Activated CD8-positive, alpha-beta T cell treated with anti-CD3 and anti-CD28 coated beads for 36 hours (primary cell): ENCODE measurements at regions not wholly inside any gene's neighbourhood (a gene's known extent, or its start where the extent isn't known, plus 50 kb on each side); places are given as distances from the start of the nearest gene placed in this dataset.
"Not testable (repeated sequence)": the region's sequence is repeated elsewhere in the genome, so short reads cannot be mapped to it uniquely, and the experiment has no call there.

Experiments used
- ATAC-seq: fragments of 200-7000 bp; cut with Tn5 transposase; one replicate; pipeline ENCODE4 v1.10.0; 2021; ENCODE audit warnings: mild to moderate bottlenecking, moderate library complexity
- CTCF ChIA-PET: fragments of 350-600 bp; sonication (Branson Sonifier 250); formaldehyde crosslinking; loops from one replicate; lab custom pipeline; 2021; ENCODE audit warnings: antibody characterized with exemption; lab: Charles Lee
- POLR2A ChIA-PET: fragments of 350-600 bp; sonication (Branson Sonifier 250); formaldehyde crosslinking; loops from one replicate; lab custom pipeline; 2021; ENCODE audit warnings: antibody characterized with exemption; lab: Charles Lee
- DNase-seq: peaks from one replicate; pipeline ENCODE4 v3.0.0-alpha.2; 2020
- H3K27ac Mint-ChIP-seq: one replicate; pipeline ENCODE4 v1.8.0; 2021; ENCODE audit warnings: mild to moderate bottlenecking, mixed read lengths
- H3K27me3 Mint-ChIP-seq: one replicate; pipeline ENCODE4 v1.8.0; 2021; ENCODE audit warnings: mixed read lengths
- H3K36me3 Mint-ChIP-seq: one replicate; pipeline ENCODE4 v1.8.0; 2021; ENCODE audit warnings: low read depth, mixed read lengths
- H3K4me1 Mint-ChIP-seq: one replicate; pipeline ENCODE4 v1.8.0; 2021; ENCODE audit warnings: low read depth, mixed read lengths
- H3K4me3 Mint-ChIP-seq: one replicate; pipeline ENCODE4 v1.8.0; 2021; ENCODE audit warnings: mild to moderate bottlenecking, moderate library complexity, mixed read lengths
- H3K9me3 Mint-ChIP-seq: one replicate; pipeline ENCODE4 v1.8.0; 2021; ENCODE audit warnings: mixed read lengths
- CTCF ChIP-seq: fragments of 200-600 bp; IDR thresholded peaks from one replicate; pipeline ENCODE4 v1.8.0; 2022; ENCODE audit warnings: antibody characterized with exemption, mild to moderate bottlenecking
- intact Hi-C: fragments of 100-400 bp; cut with micrococcal nuclease; formaldehyde crosslinking; loops from one replicate; pipeline ENCODE4 v1.10.0; 2022

- ATAC-seq (no peak), DNase-seq (no peak)
- TF ChIP-seq CTCF = no peak
- CTCF ChIA-PET = interaction anchor here (0.6 kb wide), 1 partner anchor 623 kb away, joined by 3 read pairs; no protein-coding TSS in a partner anchor
- H3K4me3 Mint-ChIP-seq = no peak overlapping the region
- no peak overlapping the region for H3K27ac Mint-ChIP-seq
- no peaks in the 10 kb centered on the region for H3K36me3 Mint-ChIP-seq
- no peaks in the 10 kb centered on the region for H3K9me3 Mint-ChIP-seq
- no peaks in the 10 kb centered on the region for H3K27me3 Mint-ChIP-seq
- no peaks in the 10 kb centered on the region for H3K4me1 Mint-ChIP-seq
- intact Hi-C loops = no loop called here
- POLR2A ChIA-PET = no interaction called here
These were observed 398.1 kb upstream of the TNRC6C start for GRCh38 chr17:77560381-77560780.

- intact Hi-C loops = no loop called here
- Mint-ChIP-seq H3K4me1 (no peaks in the 10 kb centered on the region), H3K27ac (no peak overlapping the region), H3K36me3 (no peaks in the 10 kb centered on the region), H3K9me3 (no peaks in the 10 kb centered on the region), H3K4me3 (no peak overlapping the region), H3K27me3 (no peaks in the 10 kb centered on the region)
- ChIA-PET CTCF (interaction anchor here (0.6 kb wide), 1 partner anchor 624 kb away, joined by 3 read pairs; no protein-coding TSS in a partner anchor), POLR2A (no interaction called here)
- TF ChIP-seq CTCF = no peak
- DNase-seq (no peak), ATAC-seq (no peak)
These were observed 397.7 kb upstream of the TNRC6C start for GRCh38 chr17:77560841-77561240.

GRCh38 chr17:77562361-77562760 lies 396.1 kb upstream of the TNRC6C start:
- H3K9me3 Mint-ChIP-seq, H3K36me3 Mint-ChIP-seq, H3K27me3 Mint-ChIP-seq, H3K4me3 Mint-ChIP-seq, intact Hi-C loops, ATAC-seq, H3K4me1 Mint-ChIP-seq, CTCF ChIA-PET, H3K27ac Mint-ChIP-seq, POLR2A ChIA-PET, DNase-seq: not testable (repeated sequence)

GRCh38 chr17:77563439-77564102 lies 394.9 kb upstream of the TNRC6C start:
- CTCF ChIA-PET = no interaction called here

GRCh38 chr17:77564278-77564920 lies 394.1 kb upstream of the TNRC6C start:
- Mint-ChIP-seq H3K27me3 (peaks cover 1% of the 10 kb centered on the region), H3K27ac (no peak overlapping the region), H3K4me1 (no peaks in the 10 kb centered on the region), H3K36me3 (no peaks in the 10 kb centered on the region), H3K4me3 (no peak overlapping the region), H3K9me3 (no peaks in the 10 kb centered on the region)
- intact Hi-C loops = no loop called here
- ChIA-PET CTCF (no interaction called here), POLR2A (no interaction called here)
- DNase-seq (no peak), ATAC-seq (no peak)
- TF ChIP-seq CTCF = no peak

More at GRCh38 chr17:77563439-77564102, 394.9 kb upstream of the TNRC6C start:
- POLR2A ChIA-PET = interaction anchor here (1.3 kb wide), 1 partner anchor 9 kb away, joined by 5 read pairs; no protein-coding TSS in a partner anchor
- peaks cover under 1% of the 10 kb centered on the region for H3K27me3 Mint-ChIP-seq
- H3K36me3 Mint-ChIP-seq = no peaks in the 10 kb centered on the region
- H3K9me3 Mint-ChIP-seq = no peaks in the 10 kb centered on the region
- ATAC-seq = no peak
- no peak for TF ChIP-seq CTCF
- H3K27ac Mint-ChIP-seq = no peak overlapping the region
- H3K4me3 Mint-ChIP-seq = no peak overlapping the region
- H3K4me1 Mint-ChIP-seq = no peaks in the 10 kb centered on the region
- intact Hi-C loops = no loop called here
- DNase-seq = no peak
